ENCODE measurements at regions not wholly inside any gene's neighbourhood (a gene's known extent, or its start where the extent isn't known, plus 50 kb on each side); places are given as distances from the start of the nearest gene placed in this dataset.

DNA sequence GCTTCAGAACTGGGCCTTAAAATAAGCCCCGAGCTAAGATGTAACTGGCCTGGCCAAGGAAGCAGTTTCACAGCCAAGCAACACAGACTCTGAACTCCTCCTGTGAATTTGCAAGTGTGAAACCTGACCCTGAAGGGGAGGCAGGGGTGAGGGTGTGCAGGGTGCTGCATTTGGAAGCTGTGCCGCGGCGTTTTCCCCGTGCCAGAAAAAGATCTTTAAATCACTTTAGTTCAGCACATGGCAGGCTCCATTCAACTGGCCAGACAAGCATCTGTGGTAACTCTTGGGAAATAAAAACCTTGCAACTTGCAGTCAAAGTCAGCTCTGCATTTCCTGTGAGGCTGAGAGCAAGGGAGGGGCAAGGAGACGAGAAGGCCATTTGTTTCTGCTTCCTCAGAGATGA lies 209.3 kb upstream of the SOX11 start:
- ATAC-seq, result peak; percentile 48
- intact Hi-C loops (cut with micrococcal nuclease), result no loop called here
- DNase-seq, result no peak

DNA sequence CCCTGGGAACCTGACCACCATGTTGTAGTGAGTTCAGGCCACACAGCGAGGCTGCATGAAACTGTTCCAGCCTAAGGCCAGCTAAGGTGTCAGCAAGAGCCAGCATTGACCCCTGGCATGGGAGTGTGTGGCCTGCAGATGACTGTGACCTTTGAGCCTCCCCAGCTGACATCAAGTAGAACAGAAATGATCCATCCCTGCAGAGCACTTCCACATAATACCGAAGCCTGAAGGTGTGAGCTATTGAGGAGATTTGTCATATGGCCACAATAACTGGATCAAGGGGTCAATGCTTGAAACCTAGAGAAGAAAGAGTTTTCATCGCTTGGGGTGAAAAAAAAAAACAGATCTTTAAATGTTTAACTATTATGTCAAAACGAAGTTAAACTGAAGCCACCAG lies 207.3 kb upstream of the SOX11 start:
- ATAC-seq (no peak), DNase-seq (no peak)
- intact Hi-C loops (cut with micrococcal nuclease), result no loop called here

DNA sequence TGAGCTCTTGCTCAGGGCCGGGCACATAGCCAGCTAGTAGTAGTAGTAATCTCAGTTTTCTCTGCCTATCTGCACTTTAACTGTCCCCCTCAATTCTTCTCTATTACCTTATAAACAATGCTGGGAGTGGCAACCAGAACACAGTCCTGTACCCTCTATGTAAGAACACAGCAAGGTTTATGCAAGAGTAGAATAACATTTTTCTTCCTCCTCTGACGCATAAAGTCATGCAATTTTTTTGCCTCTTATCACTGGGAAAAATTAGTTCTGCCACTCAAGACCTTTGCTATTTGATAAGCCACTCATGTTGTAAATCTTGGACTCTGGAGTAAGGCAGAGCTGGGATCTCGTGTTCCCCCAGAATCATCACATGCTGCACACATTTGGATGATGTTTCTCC lies 200.7 kb upstream of the SOX11 start:
- DNase-seq, result no peak
- no peak for ATAC-seq

DNA sequence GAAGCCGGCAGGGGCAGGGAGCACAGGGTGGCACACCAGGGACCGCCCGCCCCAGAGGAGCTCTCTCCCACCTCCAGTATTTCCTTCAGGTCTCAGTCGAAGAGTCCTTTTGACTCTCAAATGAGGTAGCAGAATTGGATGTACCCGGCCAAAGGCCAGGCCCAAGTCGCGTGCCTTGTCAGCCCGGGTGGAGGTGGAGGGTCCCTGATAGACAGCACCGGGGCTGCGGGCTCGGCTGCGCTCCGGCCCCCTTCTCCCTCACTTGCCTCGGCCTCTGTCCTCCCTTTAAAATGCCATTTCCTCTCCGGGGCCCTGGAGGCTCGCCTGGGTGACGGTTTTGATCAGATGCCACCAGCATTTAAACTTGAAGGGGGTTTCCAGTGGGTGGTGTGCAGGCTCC lies 198.9 kb upstream of the SOX11 start:
- no peak for DNase-seq
- no peak for ATAC-seq
- intact Hi-C loops (cut with micrococcal nuclease), result no loop called here

More for the DNA sequence above, 200.7 kb upstream of the SOX11 start:
- intact Hi-C loops (cut with micrococcal nuclease), result no loop called here

DNA sequence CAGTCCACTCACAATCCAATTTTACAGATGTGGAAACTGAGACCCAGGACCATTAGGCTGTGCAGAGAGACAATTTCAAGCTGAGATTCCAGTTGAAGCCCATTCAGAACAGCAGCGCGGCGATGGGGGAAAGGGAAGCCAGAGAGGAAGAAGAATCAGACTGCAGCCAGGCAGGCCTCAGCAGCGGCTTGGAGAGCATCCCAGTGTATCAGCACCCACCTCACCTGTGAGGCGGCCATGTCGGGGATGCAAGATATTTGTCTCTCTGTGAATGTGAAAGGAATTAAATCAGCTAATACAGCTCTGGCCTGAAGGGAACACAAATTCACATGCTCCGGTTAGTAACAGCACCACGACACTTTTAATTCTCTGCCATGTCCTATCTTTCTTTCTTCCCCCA lies 198.0 kb upstream of the SOX11 start:
- intact Hi-C loops (cut with micrococcal nuclease), result no loop called here
- ATAC-seq (no peak), DNase-seq (no peak)

DNA sequence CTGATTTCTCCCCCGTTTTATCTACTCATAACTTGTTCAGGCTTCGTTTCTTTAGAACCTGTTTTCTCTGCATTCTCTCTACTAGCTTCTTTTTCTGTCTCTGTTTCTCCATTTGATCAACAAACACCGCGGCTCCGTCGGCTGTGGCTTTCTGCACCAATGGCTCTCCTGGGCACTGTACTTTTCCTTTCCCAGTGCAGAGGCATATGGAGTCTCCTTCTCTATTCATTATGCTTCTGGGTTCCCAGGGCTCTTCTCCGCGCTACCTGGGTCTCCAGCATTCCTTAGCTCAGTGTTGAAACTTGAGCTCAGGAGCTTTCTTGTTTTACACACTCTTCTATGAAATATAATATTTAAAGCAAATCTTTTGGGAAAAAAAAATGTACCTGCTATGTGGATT lies 196.6 kb upstream of the SOX11 start:
- intact Hi-C loops (cut with micrococcal nuclease), result no loop called here
- DNase-seq (no peak), ATAC-seq (no peak)

DNA sequence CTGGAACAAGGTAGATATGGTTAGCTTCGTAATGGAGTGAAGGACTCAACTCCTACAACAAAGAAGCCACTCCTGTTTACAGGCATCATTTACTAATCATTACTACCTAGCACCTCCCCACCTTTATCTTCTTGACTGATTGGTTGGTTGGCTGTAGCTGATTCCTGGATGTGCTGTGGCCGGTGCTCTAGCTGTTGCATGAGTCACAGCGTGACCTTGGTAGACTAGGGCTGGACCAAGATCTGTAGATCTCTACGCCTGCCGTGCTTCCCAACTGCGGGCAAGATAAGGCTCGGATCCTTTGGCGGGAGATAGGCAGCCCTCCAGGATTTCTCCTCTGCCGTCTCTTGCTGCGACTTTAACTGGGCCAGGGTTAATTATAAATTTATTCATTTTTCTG lies 194.3 kb upstream of the SOX11 start:
- DNase-seq, result no peak
- intact Hi-C loops (cut with micrococcal nuclease), result no loop called here
- no peak for ATAC-seq

DNA sequence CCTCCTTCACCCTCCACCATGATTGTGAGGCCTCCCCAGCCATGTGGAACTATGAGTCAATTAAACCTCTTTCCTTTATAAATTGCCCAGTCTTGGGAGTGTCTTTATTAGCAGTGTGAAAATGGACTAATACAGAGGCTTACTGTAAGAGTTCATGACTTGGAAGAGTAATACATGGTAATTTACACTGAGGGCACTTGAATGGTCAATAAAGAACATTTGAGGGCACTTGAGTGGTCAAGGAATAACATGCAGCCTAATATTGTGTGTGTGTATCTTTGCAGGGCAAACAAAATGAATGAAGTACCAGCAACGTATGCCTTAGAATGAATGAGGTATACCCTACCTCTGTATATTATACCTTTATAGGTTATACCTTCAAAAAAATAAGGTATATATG lies 190.4 kb upstream of the SOX11 start:
- DNase-seq (no peak), ATAC-seq (no peak)
- intact Hi-C loops (cut with micrococcal nuclease), result no loop called here

DNA sequence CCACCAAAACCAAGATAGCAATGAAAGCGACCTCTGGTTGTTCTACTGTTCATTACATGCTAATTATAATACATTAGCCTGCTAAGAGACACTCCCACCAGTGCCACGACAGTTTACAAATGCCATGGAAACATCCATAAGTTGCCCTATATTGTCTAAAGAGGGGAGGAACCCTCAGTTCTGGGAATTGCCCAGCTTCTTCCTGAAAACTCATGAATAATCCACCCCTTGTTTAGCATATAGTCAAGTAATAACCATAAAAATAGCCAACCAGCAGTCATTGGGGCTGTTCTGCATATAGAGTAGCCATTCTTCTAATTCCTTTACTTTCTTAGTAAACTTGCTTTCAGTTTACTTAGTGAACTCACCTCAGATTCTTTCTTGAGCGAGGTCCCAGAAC lies 189.8 kb upstream of the SOX11 start:
- ATAC-seq, result no peak
- DNase-seq, result no peak
- intact Hi-C loops (cut with micrococcal nuclease), result no loop called here

DNA sequence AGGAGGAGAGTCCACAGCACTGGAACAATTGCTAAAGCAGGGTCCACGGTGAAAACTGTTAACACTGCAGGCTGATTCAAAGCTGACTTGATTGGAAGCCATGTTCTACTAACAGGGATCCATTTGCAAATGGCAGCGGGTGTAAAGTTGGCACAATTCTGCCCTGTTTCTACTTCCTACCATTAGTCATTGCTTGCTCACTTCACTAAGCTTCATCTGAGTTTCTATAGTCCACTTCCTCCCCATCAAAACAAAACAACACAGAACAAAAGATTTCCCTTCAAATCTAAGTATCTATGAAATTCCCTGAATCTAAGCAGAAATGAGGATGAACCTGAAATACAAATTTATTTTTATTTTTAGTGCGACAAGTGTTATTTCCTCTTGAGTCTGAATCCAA lies 187.4 kb upstream of the SOX11 start:
- intact Hi-C loops (cut with micrococcal nuclease), result no loop called here
- no peak for DNase-seq
- no peak for ATAC-seq

DNA sequence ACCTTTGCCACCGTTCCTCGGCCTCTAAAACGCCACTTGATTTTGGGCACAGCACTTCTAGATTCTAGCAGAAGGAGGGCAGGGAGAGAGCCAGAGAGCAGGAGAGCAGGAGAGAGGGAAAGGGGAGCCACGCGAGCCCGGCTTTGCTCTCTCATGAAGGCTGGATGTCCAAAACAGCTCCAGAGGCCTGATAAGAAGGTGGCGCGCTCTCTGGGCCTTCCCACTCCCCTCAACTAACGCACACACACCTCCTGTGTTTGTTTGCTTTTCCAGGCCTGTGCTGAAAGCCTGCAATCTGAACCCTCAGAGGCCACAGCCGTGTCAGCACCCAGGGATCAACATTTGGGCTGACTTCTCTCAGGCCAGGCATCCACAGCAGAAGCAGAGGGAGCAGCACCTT lies 184.8 kb upstream of the SOX11 start:
- no peak for ATAC-seq

DNA sequence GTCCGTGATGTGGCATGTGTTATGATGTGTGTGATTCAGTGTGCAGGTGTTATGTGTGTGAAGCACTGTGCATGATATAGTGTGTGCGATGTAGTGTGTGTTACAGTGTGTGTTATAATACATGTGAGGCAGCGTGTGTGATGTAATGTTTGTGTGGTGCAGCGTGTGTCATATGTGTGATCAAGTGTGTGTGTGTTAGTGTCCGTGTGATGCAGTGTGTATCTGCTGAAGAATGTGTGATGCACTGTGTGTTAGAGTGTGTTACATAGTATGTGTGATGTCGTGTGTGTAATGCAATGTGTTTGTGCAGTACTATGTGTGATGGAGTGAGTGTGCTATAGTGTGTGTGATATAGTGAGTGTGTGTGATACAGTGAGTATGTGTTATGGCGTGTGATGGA lies 182.8 kb upstream of the SOX11 start:
- no peak for DNase-seq
- no peak for ATAC-seq
- intact Hi-C loops (cut with micrococcal nuclease), result no loop called here

More for the DNA sequence above, 184.8 kb upstream of the SOX11 start:
- no peak for DNase-seq
- intact Hi-C loops (cut with micrococcal nuclease), result no loop called here

DNA sequence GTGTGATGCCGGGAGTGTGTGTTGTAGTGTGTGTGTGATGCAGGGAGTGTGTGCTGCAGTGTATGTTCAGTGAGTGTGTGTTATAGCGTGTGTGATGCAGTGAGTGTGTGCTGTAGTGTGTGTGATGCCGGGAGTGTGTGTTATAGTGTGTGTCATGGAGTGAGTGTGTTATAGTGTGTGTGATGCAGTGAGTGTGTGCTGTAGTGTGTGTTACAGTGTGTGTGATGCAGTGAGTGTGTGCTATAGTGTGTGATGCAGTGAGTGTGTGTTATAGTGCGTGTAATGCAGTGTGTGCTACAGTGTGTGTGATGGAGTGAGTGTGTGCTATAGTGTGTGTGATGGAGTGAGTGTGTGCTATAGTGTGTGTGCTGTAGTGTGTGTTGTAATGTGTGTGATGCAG lies 182.1 kb upstream of the SOX11 start:
- no peak for DNase-seq
- intact Hi-C loops (cut with micrococcal nuclease), result no loop called here
- ATAC-seq, result no peak

DNA sequence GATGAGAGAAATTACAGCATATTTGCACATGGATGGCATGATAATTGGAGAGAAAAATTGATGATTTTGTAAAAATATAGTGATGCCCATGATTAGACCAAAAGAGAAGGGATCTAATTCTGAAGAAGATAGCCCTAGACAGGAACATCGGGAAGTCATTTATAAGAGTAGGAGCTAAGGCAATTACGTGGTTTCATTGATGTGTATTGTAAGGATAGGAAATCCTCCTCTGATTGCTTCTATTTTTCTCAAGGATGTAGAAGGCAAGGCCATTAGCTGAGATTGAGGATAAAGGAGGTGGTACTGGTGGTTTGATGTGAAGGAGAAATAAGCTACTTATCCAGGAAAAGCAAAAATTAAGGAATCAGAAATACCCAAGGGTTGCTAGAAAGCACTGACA lies 176.5 kb upstream of the SOX11 start:
- intact Hi-C loops (cut with micrococcal nuclease), result no loop called here

DNA sequence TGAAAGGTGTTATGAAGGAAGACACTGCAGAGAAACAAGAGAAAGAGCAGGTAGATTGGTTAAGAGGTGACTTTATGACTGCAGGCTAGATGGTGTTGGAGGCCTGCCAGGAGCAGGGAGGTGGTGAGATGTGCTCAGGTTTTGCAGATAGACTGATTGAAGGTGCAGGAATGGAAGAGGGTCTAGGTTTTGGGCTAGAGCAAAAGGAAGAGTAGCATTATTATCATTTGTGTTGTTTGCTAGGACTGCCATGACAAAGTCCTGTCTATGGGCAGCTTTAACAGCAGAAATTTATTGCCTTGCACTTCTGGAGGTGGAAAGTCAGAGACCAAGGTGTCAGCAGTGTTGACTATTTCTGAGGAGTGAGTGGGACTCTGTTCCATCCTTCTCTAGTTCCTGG lies 172.9 kb upstream of the SOX11 start:
- ATAC-seq (no peak), DNase-seq (no peak)
- intact Hi-C loops (cut with micrococcal nuclease), result no loop called here

More for the DNA sequence above, 176.5 kb upstream of the SOX11 start:
- no peak for ATAC-seq
- DNase-seq, result no peak

DNA sequence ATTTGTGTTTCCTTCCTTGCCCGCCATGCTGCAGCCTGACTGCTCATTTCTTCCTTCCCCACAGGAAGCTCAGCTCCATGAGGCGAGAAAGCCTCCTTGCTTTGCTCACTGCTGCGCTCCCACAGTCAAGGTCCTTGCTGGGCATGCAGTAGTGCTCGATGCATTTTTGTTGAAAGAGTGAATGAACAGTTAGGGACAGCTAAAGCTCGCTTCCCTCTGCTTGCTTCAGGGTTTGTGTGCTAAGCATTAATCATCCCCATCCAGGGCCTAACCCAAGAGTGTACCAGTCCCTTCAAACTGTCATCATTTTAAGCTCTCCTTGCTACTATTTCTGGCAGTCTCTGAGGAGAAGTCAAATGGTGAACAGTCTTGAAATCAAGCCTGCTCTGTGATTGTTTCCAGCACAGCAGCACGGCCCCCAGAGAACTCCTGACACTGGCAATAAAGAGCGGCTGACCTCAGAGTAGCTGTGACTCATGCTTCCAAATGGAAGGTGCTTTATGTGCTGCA lies 171.7 kb upstream of the SOX11 start:
- ATAC-seq, result peak; percentile 98
- peak; percentile 54 for DNase-seq
- intact Hi-C loops (cut with micrococcal nuclease), result no loop called here

DNA sequence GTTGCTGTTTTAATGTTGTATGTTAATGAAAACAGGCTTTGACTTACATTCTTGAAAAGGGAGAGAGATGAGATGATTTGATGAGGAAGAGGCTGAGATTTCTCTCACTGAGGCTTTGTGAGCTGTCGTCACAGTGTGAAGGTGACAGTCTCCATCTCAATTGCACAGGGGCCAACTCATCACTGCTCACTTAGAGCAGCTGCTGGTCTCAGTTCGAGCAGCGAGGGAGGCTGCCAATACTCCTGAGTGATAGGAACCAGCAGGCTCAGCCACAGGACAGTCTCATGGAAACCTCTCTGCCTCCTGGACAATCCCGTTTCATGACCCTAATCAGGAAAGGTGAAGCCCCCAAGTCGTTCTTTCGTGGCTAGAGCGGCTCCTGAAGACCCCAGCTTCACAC lies 170.7 kb upstream of the SOX11 start:
- DNase-seq, result peak; percentile 59
- intact Hi-C loops (cut with micrococcal nuclease), result no loop called here
- peak; percentile 96 for ATAC-seq

DNA sequence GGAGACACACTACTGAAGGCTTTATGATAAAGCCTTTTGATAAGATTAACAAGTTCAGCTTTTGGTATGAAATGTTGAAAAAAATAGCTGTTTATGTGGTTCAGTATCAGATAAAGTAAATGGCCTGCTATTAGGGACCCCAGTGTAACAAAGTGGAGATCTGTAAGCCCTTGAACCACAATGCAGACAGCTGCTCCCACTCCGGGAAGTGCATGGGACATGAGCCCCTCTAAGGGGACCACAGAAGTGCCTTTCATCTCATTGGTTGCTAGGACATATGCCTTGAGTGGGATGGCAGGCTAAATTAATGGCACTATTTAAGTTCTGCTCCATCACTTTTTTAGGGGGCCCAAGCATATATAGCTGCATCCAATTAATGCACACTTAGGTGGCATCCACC lies 167.6 kb upstream of the SOX11 start:
- intact Hi-C loops (cut with micrococcal nuclease), result no loop called here
- DNase-seq, result no peak
- no peak for ATAC-seq

DNA sequence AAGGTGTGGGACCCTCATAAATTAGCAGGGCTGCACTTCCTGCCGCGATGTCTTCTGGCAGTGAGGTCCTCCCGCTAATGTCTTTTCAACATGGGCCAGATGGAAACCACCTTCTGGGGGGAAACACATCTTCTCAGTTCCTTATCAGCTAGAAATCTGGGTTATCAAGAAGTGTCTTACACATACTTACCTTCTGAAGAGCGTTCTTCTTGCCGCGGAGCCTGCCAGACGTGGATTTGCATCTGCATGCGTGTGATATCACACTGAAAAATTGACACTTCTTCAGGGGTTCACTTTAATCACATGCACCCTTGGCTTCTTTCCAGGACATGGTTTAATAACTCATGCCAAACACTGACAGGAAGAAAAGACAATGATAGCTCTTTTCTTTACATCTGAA lies 163.5 kb upstream of the SOX11 start:
- intact Hi-C loops (cut with micrococcal nuclease), result no loop called here
- no peak for ATAC-seq
- no peak for DNase-seq

DNA sequence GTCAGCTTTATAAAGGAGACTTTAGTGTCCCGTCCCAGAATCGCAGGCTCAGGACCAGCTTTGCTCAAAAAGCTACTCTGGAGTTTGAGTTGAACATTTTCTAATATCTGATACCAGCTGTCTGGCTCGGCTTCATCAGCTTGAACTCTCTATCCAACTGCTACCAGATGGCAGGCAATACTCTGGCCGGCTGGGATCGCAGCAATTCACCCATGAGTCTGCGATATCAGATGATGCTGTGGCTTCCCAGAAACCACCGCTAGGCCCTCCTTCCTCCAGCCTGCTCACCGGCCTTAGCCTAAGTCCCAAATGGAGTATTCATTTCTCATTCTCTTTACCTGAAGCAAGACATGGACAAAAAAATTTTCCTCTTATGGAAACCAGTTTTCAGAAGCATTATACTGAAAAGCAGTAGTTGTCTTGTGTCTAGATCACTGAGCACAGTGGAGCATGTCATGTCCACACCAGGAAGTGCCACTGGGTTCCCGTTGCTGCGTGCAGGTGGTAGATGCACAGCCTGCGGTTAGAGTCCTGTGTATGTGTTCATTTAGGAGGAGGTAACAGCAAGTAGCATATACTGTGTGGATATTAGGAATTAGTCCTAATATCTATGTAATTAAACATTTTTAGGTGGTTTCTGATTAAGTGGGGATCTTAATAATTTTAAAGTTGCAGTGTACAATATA lies 162.0 kb upstream of the SOX11 start:
- ATAC-seq (no peak), DNase-seq (no peak)

DNA sequence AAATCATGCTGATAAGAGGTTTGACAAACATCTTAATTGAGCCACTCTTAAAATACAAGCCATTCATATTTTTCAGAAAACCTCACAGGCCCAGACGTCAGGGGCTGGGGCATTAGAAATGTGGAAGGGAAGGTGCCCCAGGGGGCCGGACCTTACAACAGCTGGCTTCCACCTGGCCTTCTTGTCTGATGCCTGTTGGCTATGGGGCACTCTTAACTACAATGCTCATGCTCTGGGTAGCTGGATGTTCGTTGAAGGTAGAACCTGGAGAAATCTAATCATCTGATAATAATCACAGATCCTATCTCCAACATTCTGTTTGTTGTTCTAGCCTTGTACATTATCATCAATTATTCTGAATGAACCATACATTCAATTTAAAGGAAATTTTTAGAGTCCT lies 156.9 kb upstream of the SOX11 start:
- ATAC-seq, result no peak
- intact Hi-C loops (cut with micrococcal nuclease), result no loop called here

More for the DNA sequence above, 162.0 kb upstream of the SOX11 start:
- intact Hi-C loops (cut with micrococcal nuclease), result no loop called here

More for the DNA sequence above, 156.9 kb upstream of the SOX11 start:
- no peak for DNase-seq

Measured in left ventricle myocardium superior (tissue), 1 donor.